OCI-LY1 (cell line): ENCODE measurements at regions not wholly inside any gene's neighbourhood (a gene's known extent, or its start where the extent isn't known, plus 50 kb on each side); places are given as distances from the start of the nearest gene placed in this dataset.

Experiments used
- H2AFZ ChIP-seq: fragments of 200-600 bp; sonication (generic), shearing (Covaris generic); 2 replicates; pipeline ENCODE4 v1.6.0; 2014; ENCODE audit warnings: antibody characterized with exemption, mild to moderate bottlenecking, low read length
- H3F3A ChIP-seq: fragments of 200-600 bp; sonication (generic), shearing (Covaris generic); 2 replicates; pipeline ENCODE4 v1.6.0; 2014; ENCODE audit warnings: mild to moderate bottlenecking, antibody characterized with exemption, low read length, moderate library complexity; ENCODE audit not compliant: insufficient read depth
- H3K27ac ChIP-seq: fragments of 200-600 bp; sonication (generic); 2 replicates; pipeline ENCODE4 v1.5.1; 2014; ENCODE audit warnings: low read length, mixed run types, mild to moderate bottlenecking, low read depth; ENCODE audit not compliant: poor library complexity, severe bottlenecking
- H3K27me3 ChIP-seq: fragments of 200-600 bp; sonication (generic); 2 replicates; pipeline ENCODE4 v1.6.0; 2014; ENCODE audit warnings: antibody characterized with exemption, mild to moderate bottlenecking, low read length, moderate library complexity; ENCODE audit not compliant: insufficient read depth
- H3K36me3 ChIP-seq: fragments of 200-600 bp; sonication (generic); 2 replicates; pipeline ENCODE4 v1.6.1; 2014; ENCODE audit warnings: mild to moderate bottlenecking, antibody characterized with exemption, low read length, moderate library complexity, mixed read lengths; ENCODE audit not compliant: insufficient read depth
- H3K4me1 ChIP-seq: fragments of 200-600 bp; sonication (generic); 2 replicates; pipeline ENCODE4 v1.5.1; 2014; ENCODE audit warnings: mild to moderate bottlenecking, low read length, moderate library complexity; ENCODE audit not compliant: insufficient read depth, severe bottlenecking
- H3K4me2 ChIP-seq: fragments of 200-600 bp; sonication (generic), shearing (Covaris generic); 2 replicates; pipeline ENCODE4 v1.6.1; 2014; ENCODE audit warnings: low read length
- H3K4me3 ChIP-seq: fragments of 200-600 bp; sonication (generic); 2 replicates; pipeline ENCODE4 v1.5.1; 2014; ENCODE audit warnings: low read length, low read depth, mild to moderate bottlenecking, mixed read lengths; ENCODE audit not compliant: poor library complexity, severe bottlenecking
- H3K79me2 ChIP-seq: fragments of 200-600 bp; shearing (Covaris generic); 2 replicates; pipeline ENCODE4 v1.6.1; 2016; ENCODE audit warnings: mixed run types, low read length, mixed read lengths; ENCODE audit not compliant: insufficient read depth
- H3K9ac ChIP-seq: fragments of 200-600 bp; sonication (generic), shearing (Covaris generic); 2 replicates; pipeline ENCODE4 v1.6.1; 2014; ENCODE audit warnings: mild to moderate bottlenecking, low read length, mixed read lengths
- H3K9me2 ChIP-seq: fragments of 200-600 bp; sonication (generic), shearing (Covaris generic); 2 replicates; pipeline ENCODE4 v1.6.1; 2014; ENCODE audit warnings: low read depth, mild to moderate bottlenecking, low read length, mixed read lengths
- H3K9me3 ChIP-seq: fragments of 200-600 bp; shearing (Covaris generic); 2 replicates; pipeline ENCODE4 v1.6.1; 2014; ENCODE audit warnings: low read length, mixed read lengths
- H4K20me1 ChIP-seq: fragments of 200-600 bp; sonication (generic), shearing (Covaris generic); 2 replicates; pipeline ENCODE4 v1.6.0; 2016; ENCODE audit warnings: mild to moderate bottlenecking, low read length; ENCODE audit not compliant: insufficient read depth
- CTCF ChIP-seq: fragments of 200-600 bp; sonication (generic), shearing (Covaris generic); IDR thresholded peaks from 2 replicates; pipeline ENCODE4 v1.5.1; 2017; ENCODE audit warnings: mild to moderate bottlenecking, antibody characterized with exemption, low read length, moderate library complexity, mixed read lengths
- EZH2 ChIP-seq: fragments of 200-600 bp; sonication (generic), shearing (Covaris generic); IDR thresholded peaks from 2 replicates; pipeline ENCODE4 v1.8.0; 2017; ENCODE audit warnings: borderline replicate concordance, mixed run types, mild to moderate bottlenecking, antibody characterized with exemption, low read length, moderate library complexity, mixed read lengths

GRCh38 chr11:37560991-37561390 is 963.0 kb upstream of the RAG2 start:
- H3K27ac ChIP-seq: no peak overlapping the region
- H2AFZ ChIP-seq: no peak overlapping the region
- no peaks in the 10 kb centered on the region for H3K9me2 ChIP-seq
- no peaks in the 10 kb centered on the region for H3K9me3 ChIP-seq
- TF ChIP-seq CTCF (no peak), EZH2 (no peak)
- no peaks in the 10 kb centered on the region for H3K27me3 ChIP-seq
- H3K36me3 ChIP-seq: no peaks in the 10 kb centered on the region
- no peaks in the 10 kb centered on the region for H3F3A ChIP-seq
- no peaks in the 10 kb centered on the region for H4K20me1 ChIP-seq
- no peaks in the 10 kb centered on the region for H3K4me1 ChIP-seq
- no peak overlapping the region for H3K4me3 ChIP-seq
- H3K4me2 ChIP-seq: no peak overlapping the region
- no peaks in the 10 kb centered on the region for H3K79me2 ChIP-seq
- no peak overlapping the region for H3K9ac ChIP-seq

GRCh38 chr11:37560346-37560745 is 962.3 kb upstream of the RAG2 start:
- no peak overlapping the region for H3K27ac ChIP-seq
- no peaks in the 10 kb centered on the region for H3K27me3 ChIP-seq
- TF ChIP-seq EZH2 (no peak), CTCF (no peak)
- no peaks in the 10 kb centered on the region for H3K9me3 ChIP-seq
- H3F3A ChIP-seq: no peaks in the 10 kb centered on the region
- no peak overlapping the region for H3K9ac ChIP-seq
- no peaks in the 10 kb centered on the region for H3K9me2 ChIP-seq
- H3K79me2 ChIP-seq: no peaks in the 10 kb centered on the region
- H4K20me1 ChIP-seq: no peaks in the 10 kb centered on the region
- no peaks in the 10 kb centered on the region for H3K4me1 ChIP-seq
- H3K4me3 ChIP-seq: no peak overlapping the region
- H3K36me3 ChIP-seq: no peaks in the 10 kb centered on the region
- no peak overlapping the region for H2AFZ ChIP-seq
- no peak overlapping the region for H3K4me2 ChIP-seq

GRCh38 chr11:37558619-37559210 is 960.7 kb upstream of the RAG2 start:
- TF ChIP-seq CTCF: no peak
- TF ChIP-seq EZH2: no peak
- H3K4me2 ChIP-seq: no peak overlapping the region
- no peaks in the 10 kb centered on the region for H3F3A ChIP-seq
- no peaks in the 10 kb centered on the region for H3K36me3 ChIP-seq
- no peak overlapping the region for H3K4me3 ChIP-seq
- no peak overlapping the region for H3K27ac ChIP-seq
- no peaks in the 10 kb centered on the region for H3K79me2 ChIP-seq
- no peaks in the 10 kb centered on the region for H3K27me3 ChIP-seq
- H3K4me1 ChIP-seq: no peaks in the 10 kb centered on the region
- H3K9ac ChIP-seq: no peak overlapping the region
- no peak overlapping the region for H2AFZ ChIP-seq
- H3K9me2 ChIP-seq: no peaks in the 10 kb centered on the region
- no peaks in the 10 kb centered on the region for H3K9me3 ChIP-seq
- H4K20me1 ChIP-seq: no peaks in the 10 kb centered on the region
